NB4 (cell line): ENCODE measurements at regions not wholly inside any gene's neighbourhood (a gene's known extent, or its start where the extent isn't known, plus 50 kb on each side); places are given as distances from the start of the nearest gene placed in this dataset.

Experiments
- POLR2A ChIP-seq: IDR thresholded peaks from 2 replicates; pipeline ENCODE4 v1.6.1; 2011; ENCODE audit warnings: mild to moderate bottlenecking; ENCODE audit not compliant: insufficient read length; ENCODE audit errors: extremely low read depth
- TF ChIP-seq, protein P1 (sequence below): IDR thresholded peaks from one replicate; pipeline ENCODE4 v1.5.1; 2012; ENCODE audit warnings: low read depth, low read length

DNA sequence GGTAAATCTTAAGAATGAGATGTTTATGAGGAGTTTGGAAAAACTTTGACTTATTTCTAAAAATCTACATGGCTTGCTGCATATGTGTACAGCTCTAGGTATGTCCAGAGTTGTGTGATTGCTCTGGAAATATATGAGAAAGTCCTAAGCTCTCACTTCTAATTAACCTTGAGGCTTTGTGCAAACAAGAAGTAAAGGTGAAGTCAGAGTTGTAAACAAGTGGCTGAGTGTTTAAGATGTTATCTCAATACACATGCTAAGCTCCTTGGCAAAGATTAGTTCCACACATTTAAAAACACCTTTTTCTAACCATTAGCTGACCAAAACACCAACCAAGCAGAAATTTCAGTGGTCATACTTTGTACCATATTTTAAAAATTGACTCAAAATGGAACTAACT is 684.2 kb downstream of the HTR1B start:
- no peak for TF ChIP-seq POLR2A
- TF ChIP-seq, protein P1, sequence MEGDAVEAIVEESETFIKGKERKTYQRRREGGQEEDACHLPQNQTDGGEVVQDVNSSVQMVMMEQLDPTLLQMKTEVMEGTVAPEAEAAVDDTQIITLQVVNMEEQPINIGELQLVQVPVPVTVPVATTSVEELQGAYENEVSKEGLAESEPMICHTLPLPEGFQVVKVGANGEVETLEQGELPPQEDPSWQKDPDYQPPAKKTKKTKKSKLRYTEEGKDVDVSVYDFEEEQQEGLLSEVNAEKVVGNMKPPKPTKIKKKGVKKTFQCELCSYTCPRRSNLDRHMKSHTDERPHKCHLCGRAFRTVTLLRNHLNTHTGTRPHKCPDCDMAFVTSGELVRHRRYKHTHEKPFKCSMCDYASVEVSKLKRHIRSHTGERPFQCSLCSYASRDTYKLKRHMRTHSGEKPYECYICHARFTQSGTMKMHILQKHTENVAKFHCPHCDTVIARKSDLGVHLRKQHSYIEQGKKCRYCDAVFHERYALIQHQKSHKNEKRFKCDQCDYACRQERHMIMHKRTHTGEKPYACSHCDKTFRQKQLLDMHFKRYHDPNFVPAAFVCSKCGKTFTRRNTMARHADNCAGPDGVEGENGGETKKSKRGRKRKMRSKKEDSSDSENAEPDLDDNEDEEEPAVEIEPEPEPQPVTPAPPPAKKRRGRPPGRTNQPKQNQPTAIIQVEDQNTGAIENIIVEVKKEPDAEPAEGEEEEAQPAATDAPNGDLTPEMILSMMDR: no peak
